ENCODE measurements at regions not wholly inside any gene's neighbourhood (a gene's known extent, or its start where the extent isn't known, plus 50 kb on each side); places are given as distances from the start of the nearest gene placed in this dataset.
A peak's percentile ranks its signal among the peaks of the same experiment; 100 is the strongest.

DNA sequence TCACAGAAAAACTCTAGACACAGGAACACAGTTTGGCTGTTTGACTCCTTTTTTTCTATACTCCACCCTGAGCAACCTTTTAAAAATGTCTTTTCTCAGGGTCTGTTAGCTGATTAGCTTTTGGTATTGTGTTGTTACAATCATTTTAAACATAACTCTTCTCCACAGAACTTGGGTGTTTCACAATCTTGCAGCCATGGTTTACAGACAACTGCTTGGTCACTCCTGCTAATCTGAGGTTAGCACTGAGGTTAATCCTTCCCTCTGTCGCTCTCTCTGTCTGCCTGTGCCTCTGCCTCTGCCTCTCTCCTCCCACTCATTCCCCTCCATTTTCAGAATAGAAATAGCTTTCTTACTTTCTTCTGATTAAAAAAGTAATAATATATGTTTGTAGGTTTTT lies 62.4 kb upstream of the ZBED5 start:
- H3K79me2 ChIP-seq (ENCODE audit: low read depth), result no peaks in the 10 kb centered on the region
- H3K4me2 ChIP-seq, result no peak overlapping the region
- DNase-seq (ENCODE audit: low spot score), result no peak
- Mint-ChIP-seq H3K27ac (no peak overlapping the region), H3K36me3 (no peaks in the 10 kb centered on the region), H3K9me3 (peaks cover 15% of the 10 kb centered on the region), H3K4me3 (no peak overlapping the region), H3K4me1 (peaks cover 11% of the 10 kb centered on the region), H3K27me3 (ENCODE audit: insufficient read depth, low read depth) (peaks cover 2% of the 10 kb centered on the region)
- no peak overlapping the region for H3K27ac ChIP-seq
- peak overlapping the region; percentile 59 for H2AFZ ChIP-seq (replicated peaks)
- no peak overlapping the region for H3K9ac ChIP-seq
- no peaks in the 10 kb centered on the region for H3K36me3 ChIP-seq
- no peaks in the 10 kb centered on the region for H4K20me1 ChIP-seq (ENCODE audit: low read depth)
- TF ChIP-seq EZH2phosphoT487 (IDR thresholded peaks at IDR 0.05) (no peak), EZH2 (IDR thresholded peaks at IDR 0.05) (no peak)
- TF ChIP-seq, protein P1, sequence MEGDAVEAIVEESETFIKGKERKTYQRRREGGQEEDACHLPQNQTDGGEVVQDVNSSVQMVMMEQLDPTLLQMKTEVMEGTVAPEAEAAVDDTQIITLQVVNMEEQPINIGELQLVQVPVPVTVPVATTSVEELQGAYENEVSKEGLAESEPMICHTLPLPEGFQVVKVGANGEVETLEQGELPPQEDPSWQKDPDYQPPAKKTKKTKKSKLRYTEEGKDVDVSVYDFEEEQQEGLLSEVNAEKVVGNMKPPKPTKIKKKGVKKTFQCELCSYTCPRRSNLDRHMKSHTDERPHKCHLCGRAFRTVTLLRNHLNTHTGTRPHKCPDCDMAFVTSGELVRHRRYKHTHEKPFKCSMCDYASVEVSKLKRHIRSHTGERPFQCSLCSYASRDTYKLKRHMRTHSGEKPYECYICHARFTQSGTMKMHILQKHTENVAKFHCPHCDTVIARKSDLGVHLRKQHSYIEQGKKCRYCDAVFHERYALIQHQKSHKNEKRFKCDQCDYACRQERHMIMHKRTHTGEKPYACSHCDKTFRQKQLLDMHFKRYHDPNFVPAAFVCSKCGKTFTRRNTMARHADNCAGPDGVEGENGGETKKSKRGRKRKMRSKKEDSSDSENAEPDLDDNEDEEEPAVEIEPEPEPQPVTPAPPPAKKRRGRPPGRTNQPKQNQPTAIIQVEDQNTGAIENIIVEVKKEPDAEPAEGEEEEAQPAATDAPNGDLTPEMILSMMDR (IDR thresholded peaks at IDR 0.05), result no peak
- no peaks in the 10 kb centered on the region for H3K9me3 ChIP-seq (ENCODE audit: low read depth)
- H3K4me1 ChIP-seq, result peaks cover 3% of the 10 kb centered on the region
- no peak overlapping the region for H3K4me3 ChIP-seq
- no peaks in the 10 kb centered on the region for H3F3A ChIP-seq (ENCODE audit: low read depth)
- no peaks in the 10 kb centered on the region for H3K27me3 ChIP-seq

DNA sequence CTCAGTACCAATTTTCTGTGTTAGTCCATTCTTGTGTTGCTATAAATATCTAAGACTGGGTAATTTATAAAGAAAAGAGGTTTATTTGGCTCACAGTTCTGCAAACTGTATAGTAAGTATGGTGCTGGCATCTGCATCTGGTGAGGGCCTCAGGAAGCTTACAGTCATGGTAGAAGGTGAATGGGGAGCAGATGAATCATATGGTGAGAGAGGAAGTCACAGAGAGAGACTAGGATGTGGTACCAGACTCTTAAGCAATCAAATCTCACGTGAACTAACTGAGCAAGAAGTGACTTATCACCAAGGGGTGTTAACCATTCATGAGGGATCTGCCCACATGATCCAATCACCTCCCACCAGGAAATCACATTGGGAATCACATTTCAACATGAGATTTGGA lies 60.8 kb upstream of the ZBED5 start:
- no peaks in the 10 kb centered on the region for H3F3A ChIP-seq (ENCODE audit: low read depth)
- no peak overlapping the region for H3K4me2 ChIP-seq
- no peaks in the 10 kb centered on the region for H3K36me3 ChIP-seq
- no peaks in the 10 kb centered on the region for H3K27me3 ChIP-seq
- no peaks in the 10 kb centered on the region for H3K9me3 ChIP-seq (ENCODE audit: low read depth)
- no peak for DNase-seq (ENCODE audit: low spot score)
- Mint-ChIP-seq H3K4me1 (peaks cover 9% of the 10 kb centered on the region), H3K9me3 (peaks cover 15% of the 10 kb centered on the region), H3K4me3 (no peak overlapping the region), H3K36me3 (no peaks in the 10 kb centered on the region), H3K27ac (no peak overlapping the region), H3K27me3 (ENCODE audit: insufficient read depth, low read depth) (peaks cover 2% of the 10 kb centered on the region)
- H2AFZ ChIP-seq (replicated peaks), result no peak overlapping the region
- no peaks in the 10 kb centered on the region for H3K79me2 ChIP-seq (ENCODE audit: low read depth)
- H3K4me1 ChIP-seq, result peaks cover 3% of the 10 kb centered on the region
- TF ChIP-seq, protein P1 (IDR thresholded peaks at IDR 0.05), result no peak
- TF ChIP-seq EZH2phosphoT487 (IDR thresholded peaks at IDR 0.05), result no peak
- no peak for TF ChIP-seq EZH2 (IDR thresholded peaks at IDR 0.05)
- no peak overlapping the region for H3K4me3 ChIP-seq
- H3K27ac ChIP-seq, result no peak overlapping the region
- no peak overlapping the region for H3K9ac ChIP-seq
- no peaks in the 10 kb centered on the region for H4K20me1 ChIP-seq (ENCODE audit: low read depth)

DNA sequence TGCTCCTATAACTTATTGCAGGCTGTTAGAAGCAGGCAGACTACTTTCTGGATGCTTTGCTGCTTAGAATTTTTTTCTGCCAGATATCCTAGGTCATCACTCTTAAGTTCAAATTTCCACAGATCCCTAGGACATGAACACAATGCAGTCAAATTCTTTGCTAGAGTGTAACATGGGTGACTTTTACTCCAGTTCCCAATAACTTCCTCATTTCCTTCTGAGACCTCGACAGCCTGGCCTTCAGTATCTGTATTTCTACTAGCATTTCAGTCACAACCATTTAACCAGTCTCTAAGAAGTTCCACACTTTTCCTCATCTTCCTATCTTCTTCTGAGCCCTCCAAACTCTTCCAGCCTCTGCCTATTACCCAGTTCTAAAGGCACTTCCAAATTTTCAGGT lies 60.4 kb upstream of the ZBED5 start:
- H3K9ac ChIP-seq, result no peak overlapping the region
- no peaks in the 10 kb centered on the region for H3K79me2 ChIP-seq (ENCODE audit: low read depth)
- H3K27ac ChIP-seq, result no peak overlapping the region
- H3K9me3 Mint-ChIP-seq, result peaks cover 15% of the 10 kb centered on the region
- no peak overlapping the region for H3K4me3 ChIP-seq
- H3K4me1 Mint-ChIP-seq, result peaks cover 8% of the 10 kb centered on the region
- DNase-seq (ENCODE audit: low spot score), result no peak
- no peak overlapping the region for H3K27ac Mint-ChIP-seq
- no peaks in the 10 kb centered on the region for H3F3A ChIP-seq (ENCODE audit: low read depth)
- H3K27me3 ChIP-seq, result no peaks in the 10 kb centered on the region
- no peak overlapping the region for H3K4me2 ChIP-seq
- H3K36me3 Mint-ChIP-seq, result no peaks in the 10 kb centered on the region
- H3K9me3 ChIP-seq (ENCODE audit: low read depth), result no peaks in the 10 kb centered on the region
- peaks cover 2% of the 10 kb centered on the region for H3K27me3 Mint-ChIP-seq (ENCODE audit: insufficient read depth, low read depth)
- H3K4me3 Mint-ChIP-seq, result no peak overlapping the region
- no peaks in the 10 kb centered on the region for H3K36me3 ChIP-seq
- peaks cover 3% of the 10 kb centered on the region for H3K4me1 ChIP-seq
- no peak overlapping the region for H2AFZ ChIP-seq (replicated peaks)
- TF ChIP-seq, protein P1 (IDR thresholded peaks at IDR 0.05), result no peak
- no peak for TF ChIP-seq EZH2 (IDR thresholded peaks at IDR 0.05)
- no peak for TF ChIP-seq EZH2phosphoT487 (IDR thresholded peaks at IDR 0.05)
- H4K20me1 ChIP-seq (ENCODE audit: low read depth), result no peaks in the 10 kb centered on the region
